IPS DF 6.9 (cell line): ENCODE measurements at regions not wholly inside any gene's neighbourhood (a gene's known extent, or its start where the extent isn't known, plus 50 kb on each side); places are given as distances from the start of the nearest gene placed in this dataset.

Experiments used
- DNase-seq: peaks from one replicate; pipeline ENCODE4 v3.0.0-alpha.2; 2013; ENCODE audit warnings: low read depth, low spot score
- H3K27ac ChIP-seq: one replicate; pipeline ENCODE4 v1.5.1; 2013; ENCODE audit warnings: low read length, control low read depth
- H3K27me3 ChIP-seq: 2 replicates; pipeline ENCODE4 v1.6.1; 2013; ENCODE audit warnings: mild to moderate bottlenecking, low read length; ENCODE audit not compliant: control insufficient read depth, insufficient read depth
- H3K36me3 ChIP-seq: 2 replicates; pipeline ENCODE4 v1.6.1; 2013; ENCODE audit warnings: low read length; ENCODE audit not compliant: control insufficient read depth, insufficient read depth
- H3K4me1 ChIP-seq: 2 replicates; pipeline ENCODE4 v1.6.1; 2013; ENCODE audit warnings: low read length; ENCODE audit not compliant: control insufficient read depth, insufficient read depth
- H3K4me3 ChIP-seq: 2 replicates; pipeline ENCODE4 v1.5.1; 2013; ENCODE audit warnings: mild to moderate bottlenecking, low read length
- H3K9me3 ChIP-seq: 2 replicates; pipeline ENCODE4 v1.6.1; 2013; ENCODE audit warnings: low read length, inconsistent platforms; ENCODE audit not compliant: control insufficient read depth, insufficient read depth
- WGBS: extraction: QIAGEN DNeasy Blood & Tissue Kit; methylation state at CpG from one replicate; pipeline ENCODE4 v1.1.7; 2013; ENCODE audit warnings: mixed read lengths, missing lambda C conversion rate; ENCODE audit not compliant: insufficient read length, insufficient coverage; 5-methylcytosine and 5-hydroxymethylcytosine counted together

DNA sequence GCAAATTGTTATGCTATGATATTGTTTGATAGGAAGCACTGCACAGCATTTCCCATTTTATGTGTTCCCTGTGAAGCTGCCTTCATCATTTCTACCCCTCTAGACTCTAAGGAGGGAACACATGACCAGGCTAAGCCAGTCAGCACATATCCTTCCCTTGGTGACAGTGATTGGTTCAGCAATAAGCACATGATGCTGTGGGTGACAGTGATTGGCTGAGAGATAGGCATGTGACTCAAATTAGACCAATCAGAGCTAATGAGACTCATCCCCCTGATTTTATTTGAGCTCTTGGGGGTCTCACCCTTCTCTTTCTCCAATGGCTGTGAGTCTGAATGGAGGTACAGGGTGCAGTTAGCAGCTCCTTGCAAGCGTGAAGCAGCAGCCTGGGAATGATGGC, 195.2 kb downstream of the NUAK1 start:
- H3K27me3 ChIP-seq: no peaks in the 10 kb centered on the region
- H3K27ac ChIP-seq: no peak overlapping the region
- no peaks in the 10 kb centered on the region for H3K9me3 ChIP-seq
- no CpG with 5 or more reads among the region's 1 CpG for WGBS
- H3K36me3 ChIP-seq: no peaks in the 10 kb centered on the region
- H3K4me3 ChIP-seq: no peak overlapping the region
- no peak for DNase-seq
- H3K4me1 ChIP-seq: no peaks in the 10 kb centered on the region

DNA sequence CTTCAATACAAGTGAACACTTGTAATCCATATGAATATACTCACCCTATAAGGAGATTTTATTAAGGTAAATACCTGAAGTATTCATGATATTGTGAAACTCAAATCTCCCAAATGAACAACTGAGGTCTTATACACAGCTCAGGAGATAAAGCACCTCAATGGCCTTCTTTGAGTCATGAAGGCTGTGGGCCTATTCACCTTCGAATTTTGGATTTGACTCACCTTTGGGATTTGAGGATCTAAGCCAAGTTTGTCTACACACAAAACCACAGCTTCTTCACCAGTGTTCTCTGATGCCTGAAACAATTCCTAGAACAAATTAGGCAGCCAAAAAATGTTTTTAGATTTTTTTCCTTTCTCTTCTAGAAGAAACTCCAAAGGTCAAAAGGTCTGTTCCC, 194.1 kb downstream of the NUAK1 start:
- H3K27me3 ChIP-seq: no peaks in the 10 kb centered on the region
- H3K4me3 ChIP-seq: no peak overlapping the region
- H3K9me3 ChIP-seq: no peaks in the 10 kb centered on the region
- DNase-seq: no peak
- WGBS: no CpG with 5 or more reads among the region's 1 CpG
- H3K27ac ChIP-seq: no peak overlapping the region
- H3K4me1 ChIP-seq: no peaks in the 10 kb centered on the region
- H3K36me3 ChIP-seq: no peaks in the 10 kb centered on the region

DNA sequence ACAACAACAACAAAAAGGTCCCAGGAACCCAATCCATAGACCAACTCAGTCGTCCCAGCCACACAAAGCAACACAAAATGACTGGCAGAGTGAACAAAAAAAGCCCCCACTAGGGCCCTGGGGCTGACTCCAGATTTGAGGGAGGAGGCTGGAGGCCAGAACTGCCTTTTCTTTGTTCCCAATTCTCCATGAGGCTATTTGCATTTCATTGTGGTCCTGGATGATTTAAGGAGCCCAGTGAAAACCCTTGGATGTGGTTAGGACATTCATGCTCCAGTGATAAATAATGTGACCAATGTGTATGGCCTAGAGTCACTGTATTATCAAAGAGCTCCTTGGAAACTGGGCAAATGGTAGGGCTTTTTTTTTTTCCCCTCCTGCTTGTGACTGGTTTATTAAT, 192.9 kb downstream of the NUAK1 start:
- DNase-seq: no peak
- H3K36me3 ChIP-seq: no peaks in the 10 kb centered on the region
- no peaks in the 10 kb centered on the region for H3K4me1 ChIP-seq
- no CpG with 5 or more reads among the region's 1 CpG for WGBS
- H3K27me3 ChIP-seq: no peaks in the 10 kb centered on the region
- no peak overlapping the region for H3K4me3 ChIP-seq
- no peaks in the 10 kb centered on the region for H3K9me3 ChIP-seq
- no peak overlapping the region for H3K27ac ChIP-seq

DNA sequence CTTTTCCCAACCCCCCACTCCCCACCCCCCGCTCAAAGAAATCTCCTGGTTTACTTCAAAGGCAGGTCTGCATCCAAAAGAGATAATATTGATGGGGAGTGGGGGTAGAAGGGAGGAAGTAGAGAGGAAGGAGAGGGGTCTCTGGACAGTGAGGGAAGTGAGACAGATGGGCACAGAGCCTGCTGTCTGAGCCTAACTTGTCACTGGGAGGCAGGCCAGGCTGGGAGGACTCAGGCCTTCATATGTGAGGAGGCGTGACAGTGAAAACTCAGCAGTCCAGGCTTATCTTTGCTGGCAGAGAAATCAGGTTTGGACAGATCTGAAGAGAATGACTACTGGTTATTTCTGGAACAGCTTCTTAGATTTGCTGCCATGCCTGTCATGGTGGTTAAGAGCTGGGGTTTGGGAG, 192.3 kb downstream of the NUAK1 start:
- Histone ChIP-seq H3K36me3 (no peaks in the 10 kb centered on the region), H3K9me3 (no peaks in the 10 kb centered on the region), H3K27me3 (no peaks in the 10 kb centered on the region), H3K4me1 (no peaks in the 10 kb centered on the region), H3K4me3 (no peak overlapping the region), H3K27ac (no peak overlapping the region)
- WGBS: no CpG with 5 or more reads among the region's 2 CpGs
- DNase-seq: no peak

DNA sequence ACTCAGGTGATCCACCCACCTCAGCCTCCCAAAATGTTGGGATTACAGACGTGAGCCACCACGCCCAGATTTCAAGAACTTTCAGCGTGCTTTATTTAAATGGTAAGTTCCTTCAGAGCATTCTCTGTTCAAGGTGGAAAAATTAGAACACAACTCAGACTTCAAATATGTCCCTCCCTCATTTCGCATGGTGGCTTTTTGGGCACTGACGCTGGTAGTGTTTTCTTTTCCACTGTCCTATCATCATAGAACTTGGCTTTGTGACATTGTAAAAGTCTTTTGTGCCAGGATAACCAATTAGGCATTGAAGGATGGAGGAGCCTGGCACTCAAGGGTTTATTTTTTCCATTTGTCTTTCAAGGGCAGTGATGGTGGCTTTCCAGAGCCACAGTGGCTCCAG, 190.8 kb downstream of the NUAK1 start:
- no peak overlapping the region for H3K27ac ChIP-seq
- no CpG with 5 or more reads among the region's 5 CpGs for WGBS

DNA sequence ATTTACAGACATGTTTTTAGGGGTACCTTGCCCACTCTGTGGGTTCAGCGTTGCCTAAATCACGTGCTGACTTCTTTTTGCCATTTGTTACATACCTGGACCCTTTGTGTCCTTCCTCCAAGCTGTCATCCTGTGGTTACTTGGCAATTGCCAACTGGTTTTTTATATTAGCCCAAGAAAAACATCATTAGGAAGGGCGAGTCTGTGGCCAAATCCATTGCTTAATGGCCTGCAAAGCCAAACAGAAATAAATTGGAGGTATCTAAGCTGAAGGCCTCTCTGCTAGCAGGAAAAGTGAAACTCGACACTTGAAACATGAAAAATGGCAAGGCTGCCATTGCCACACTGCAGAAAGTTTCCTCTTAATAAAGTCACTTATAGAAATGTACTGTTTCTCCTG, 190.4 kb downstream of the NUAK1 start:
- Histone ChIP-seq H3K27ac (no peak overlapping the region), H3K4me1 (no peaks in the 10 kb centered on the region), H3K36me3 (no peaks in the 10 kb centered on the region), H3K27me3 (no peaks in the 10 kb centered on the region), H3K9me3 (no peaks in the 10 kb centered on the region), H3K4me3 (no peak overlapping the region)
- no CpG with 5 or more reads among the region's 4 CpGs for WGBS
- DNase-seq: no peak

More for the DNA sequence above, 190.8 kb downstream of the NUAK1 start:
- DNase-seq: no peak
- Histone ChIP-seq H3K36me3 (no peaks in the 10 kb centered on the region), H3K27me3 (no peaks in the 10 kb centered on the region), H3K4me1 (no peaks in the 10 kb centered on the region), H3K9me3 (no peaks in the 10 kb centered on the region), H3K4me3 (no peak overlapping the region)

DNA sequence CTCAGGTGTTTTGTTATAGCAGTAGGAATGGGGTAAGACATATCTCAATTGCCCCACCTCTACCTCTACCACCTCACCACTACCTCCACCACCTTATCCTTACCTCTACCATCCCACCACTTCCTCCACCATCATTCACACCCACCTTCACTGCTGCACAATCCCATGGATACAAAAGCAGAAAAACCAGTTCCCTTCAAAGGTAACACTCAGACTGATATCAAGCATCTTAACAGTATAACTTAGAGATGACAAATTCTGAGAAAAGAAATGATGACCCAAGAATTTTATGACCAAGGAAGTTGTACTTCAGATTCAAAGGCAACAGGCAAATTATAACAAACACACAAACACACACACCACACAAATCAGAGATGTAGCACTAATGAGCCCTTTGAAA, 189.4 kb downstream of the NUAK1 start:
- DNase-seq: no peak
- Histone ChIP-seq H3K9me3 (no peaks in the 10 kb centered on the region), H3K4me3 (no peak overlapping the region)

DNA sequence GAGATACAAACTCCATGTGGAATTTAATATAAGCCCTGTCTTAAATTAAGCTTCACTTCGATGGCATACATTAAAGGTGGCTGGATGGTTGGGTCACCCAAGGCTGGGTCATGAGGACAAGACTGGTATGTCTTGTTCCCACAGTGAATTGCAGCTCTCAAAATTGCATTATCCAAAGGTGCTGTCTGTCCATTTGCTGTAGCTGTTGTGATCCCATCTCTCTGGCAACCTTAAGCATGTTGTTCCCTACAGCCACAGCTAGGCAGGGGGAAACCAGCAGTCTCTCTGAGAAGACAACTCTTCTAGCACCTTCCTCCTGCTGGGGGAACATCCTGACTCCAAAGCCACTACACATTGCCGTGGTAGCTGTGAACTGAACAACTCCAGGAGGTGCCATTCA, 187.0 kb downstream of the NUAK1 start:
- no peaks in the 10 kb centered on the region for H3K27me3 ChIP-seq
- WGBS: no CpG with 5 or more reads among the region's 2 CpGs
- H3K9me3 ChIP-seq: no peaks in the 10 kb centered on the region
- no peaks in the 10 kb centered on the region for H3K4me1 ChIP-seq
- no peak overlapping the region for H3K4me3 ChIP-seq
- no peak overlapping the region for H3K27ac ChIP-seq
- no peaks in the 10 kb centered on the region for H3K36me3 ChIP-seq
- no peak for DNase-seq

More for the DNA sequence above, 189.4 kb downstream of the NUAK1 start:
- H3K4me1 ChIP-seq: no peaks in the 10 kb centered on the region
- no peaks in the 10 kb centered on the region for H3K36me3 ChIP-seq
- H3K27me3 ChIP-seq: no peaks in the 10 kb centered on the region
- H3K27ac ChIP-seq: no peak overlapping the region

DNA sequence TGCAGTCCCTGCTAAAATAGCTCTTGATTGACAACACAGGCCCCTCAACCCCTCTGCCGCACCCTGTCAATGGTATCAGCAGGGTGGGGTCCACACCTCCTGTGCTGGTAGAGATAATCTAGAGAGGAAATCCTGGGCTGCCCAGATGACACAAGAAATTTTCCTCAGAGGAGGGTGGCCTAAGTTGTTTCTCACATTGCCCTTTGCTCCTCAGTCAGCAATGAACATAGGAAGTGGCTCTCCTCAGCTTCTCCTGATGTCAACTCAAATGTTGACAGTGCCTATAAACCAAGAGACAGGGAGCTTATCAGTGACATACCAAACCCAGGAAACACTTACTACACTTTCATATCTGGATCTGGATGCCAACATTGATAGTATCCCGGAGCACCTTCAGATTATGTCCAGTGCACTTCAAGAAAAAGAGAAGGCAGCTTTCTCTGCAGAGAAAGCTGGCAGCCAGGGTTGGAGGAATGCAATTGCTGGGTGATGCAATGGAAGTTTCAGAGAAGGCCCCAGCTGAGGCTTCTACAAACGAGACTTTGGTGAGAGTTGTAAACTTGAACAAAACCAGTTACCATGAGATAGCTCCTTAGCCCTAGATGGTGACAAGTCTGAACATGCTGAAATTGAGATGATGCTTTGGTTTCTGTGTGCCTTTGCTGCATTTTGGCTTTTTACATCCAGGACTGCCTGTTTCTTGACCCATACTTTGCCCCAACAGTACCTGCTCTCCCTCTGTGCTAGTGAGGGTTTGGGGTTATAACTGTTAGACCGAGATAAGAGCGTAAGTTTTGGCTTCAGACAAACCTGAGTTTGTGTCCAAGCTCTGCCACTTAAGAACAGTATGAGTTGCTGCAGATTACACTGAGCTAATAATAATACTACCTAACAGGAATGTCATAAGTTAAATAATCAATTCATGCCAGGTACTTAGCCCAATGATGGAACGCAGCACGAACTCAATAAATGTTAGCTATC, 183.5 kb downstream of the NUAK1 start:
- H3K27ac ChIP-seq: no peak overlapping the region
- H3K9me3 ChIP-seq: no peaks in the 10 kb centered on the region
- no peaks in the 10 kb centered on the region for H3K36me3 ChIP-seq
- H3K27me3 ChIP-seq: no peaks in the 10 kb centered on the region
- no peak for DNase-seq
- WGBS: no CpG with 5 or more reads among the region's 7 CpGs
- H3K4me3 ChIP-seq: no peak overlapping the region
- no peaks in the 10 kb centered on the region for H3K4me1 ChIP-seq

DNA sequence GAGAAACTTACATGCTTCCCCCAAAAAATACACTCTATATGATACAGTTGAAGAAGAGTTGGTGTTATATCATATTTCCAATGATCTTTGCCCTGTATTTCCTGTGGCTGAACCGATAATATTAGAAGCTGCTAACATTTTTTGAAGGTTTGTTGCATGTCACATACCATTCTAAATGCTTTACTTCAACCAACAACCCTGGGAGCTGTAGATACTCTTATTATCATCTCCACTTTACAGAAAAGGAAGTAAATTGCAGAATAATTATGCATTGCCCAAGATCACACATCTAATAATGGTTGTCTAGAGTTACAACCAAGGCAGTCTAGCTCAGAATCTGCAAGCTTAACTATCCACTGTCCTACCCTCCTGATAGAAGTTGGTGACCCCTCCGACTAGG, 182.8 kb downstream of the NUAK1 start:
- no peaks in the 10 kb centered on the region for H3K9me3 ChIP-seq
- no peaks in the 10 kb centered on the region for H3K27me3 ChIP-seq
- no peaks in the 10 kb centered on the region for H3K4me1 ChIP-seq
- H3K27ac ChIP-seq: no peak overlapping the region
- no peaks in the 10 kb centered on the region for H3K36me3 ChIP-seq
- no peak overlapping the region for H3K4me3 ChIP-seq
- DNase-seq: no peak
- no CpG with 5 or more reads among the region's 2 CpGs for WGBS
